Midbrain (tissue), 1 donor: ENCODE measurements at regions not wholly inside any gene's neighbourhood (a gene's known extent, or its start where the extent isn't known, plus 50 kb on each side); places are given as distances from the start of the nearest gene placed in this dataset.

Source experiments
- DNase-seq: peaks from one replicate; lab custom pipeline; 2025; lab: John Stamatoyannopoulos, UW

DNA sequence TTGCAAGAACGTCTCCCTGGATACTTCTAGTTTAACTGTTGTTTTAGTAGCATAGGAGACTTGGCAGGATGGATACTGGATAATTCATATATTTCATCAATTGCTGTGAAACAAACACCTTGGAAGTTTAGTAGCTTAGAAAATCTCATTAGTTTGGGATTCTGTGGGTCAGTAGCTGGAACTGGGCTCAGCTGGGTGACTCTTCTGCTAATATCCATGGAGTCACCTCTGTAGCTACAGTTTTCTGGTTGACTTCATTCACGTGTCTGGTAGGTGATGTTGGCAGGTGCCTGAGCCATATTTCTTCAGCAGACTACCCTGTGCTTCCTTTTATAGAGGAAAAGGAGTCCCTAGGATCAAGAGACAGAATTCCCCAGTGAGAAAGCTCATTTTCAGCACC is 208.9 kb upstream of the PFKP start:
- DNase-seq: no peak

DNA sequence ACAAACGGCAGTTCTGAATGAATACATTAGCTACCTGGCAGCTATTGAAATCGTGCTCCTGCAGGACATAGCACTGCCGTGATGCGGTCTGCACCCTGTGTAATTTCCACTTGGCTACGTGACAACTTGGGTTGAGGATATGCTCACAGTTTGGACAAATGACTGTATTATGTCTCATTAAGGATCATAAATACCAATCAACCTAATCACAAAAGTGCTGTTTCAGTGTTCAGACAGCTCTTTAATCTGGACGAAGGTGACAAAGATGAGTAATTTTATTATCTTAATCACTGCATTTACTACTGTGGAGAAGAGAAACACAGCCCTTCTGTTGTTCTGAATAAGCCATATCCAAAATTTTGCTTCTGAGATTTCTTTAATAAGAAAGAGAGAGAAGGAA is 210.8 kb upstream of the PFKP start:
- DNase-seq: no peak

- DNase-seq: no peak
These were observed 214.6 kb upstream of the PFKP start for GRCh38 chr10:2852574-2853323.

- no peak for DNase-seq
These were observed 215.8 kb upstream of the PFKP start for GRCh38 chr10:2851566-2851965.

DNA sequence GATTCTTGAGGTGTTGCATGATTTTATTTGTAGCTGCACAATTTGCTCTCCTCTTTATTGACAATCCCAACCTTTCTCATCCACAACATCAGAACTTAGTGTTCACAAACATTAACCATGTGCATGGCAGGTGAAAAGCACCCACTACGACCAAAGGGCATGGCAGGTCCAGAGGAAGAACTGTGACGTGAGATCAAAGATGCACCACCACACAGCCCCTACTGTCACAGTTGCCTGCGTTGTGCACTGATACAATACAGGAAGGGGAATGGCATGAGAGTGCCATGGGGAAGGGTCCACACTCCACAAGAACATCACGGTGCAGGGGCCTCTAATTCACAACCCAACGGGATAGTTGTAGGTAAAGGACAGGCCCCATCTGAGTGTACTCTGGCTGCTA is 217.1 kb upstream of the PFKP start:
- DNase-seq: no peak

DNA sequence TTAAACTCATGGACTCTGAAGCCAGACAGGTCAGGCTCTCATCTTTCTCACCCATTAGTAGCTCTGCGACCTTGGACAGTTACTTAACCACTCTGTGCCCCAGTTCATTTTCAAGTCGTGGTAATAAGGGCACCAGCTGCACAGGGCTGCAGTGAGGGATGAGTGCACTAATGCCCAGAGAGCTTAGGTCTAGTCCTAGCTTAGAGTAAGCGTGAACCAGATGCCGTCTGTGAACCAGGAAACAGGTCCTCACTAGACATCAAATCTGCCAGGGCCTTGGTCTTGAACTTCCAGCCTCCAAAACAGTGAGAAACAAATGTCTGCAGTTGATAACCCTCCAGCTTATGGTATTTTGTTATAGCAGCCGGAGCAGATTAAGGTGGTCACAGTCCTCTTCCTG is 222.4 kb upstream of the PFKP start:
- no peak for DNase-seq

DNA sequence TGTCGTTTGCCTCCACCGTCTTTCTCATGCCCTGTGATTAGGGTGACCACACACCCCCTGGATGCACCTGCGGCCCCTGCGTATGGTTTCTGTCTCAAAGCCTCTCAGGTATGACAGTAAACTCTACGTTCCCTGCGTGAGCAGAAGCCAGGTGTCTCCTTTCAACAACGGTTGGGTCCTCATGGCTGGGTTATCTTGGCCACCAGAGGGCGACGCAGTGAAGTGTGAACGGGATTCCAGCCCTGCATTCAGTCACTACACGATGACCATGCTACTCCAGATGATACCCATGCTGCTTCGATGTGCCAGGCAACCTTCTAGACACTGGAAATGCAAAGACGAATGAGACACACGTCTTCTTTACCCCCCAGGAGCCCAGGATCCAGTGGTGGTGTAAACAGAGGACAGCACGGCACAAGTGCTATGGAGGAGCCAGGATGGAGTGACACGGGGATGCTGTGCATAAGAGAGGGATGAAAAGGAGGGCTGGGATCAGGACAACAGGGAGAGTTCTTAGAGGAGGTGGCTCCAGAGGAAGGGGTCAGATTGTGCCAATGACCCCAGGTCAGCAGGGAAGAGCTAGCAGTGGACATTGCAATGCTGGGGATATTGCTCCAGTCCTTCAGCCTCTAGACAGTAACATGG is 228.1 kb upstream of the PFKP start:
- DNase-seq: no peak

GRCh38 chr10:2837674-2838073 is 229.7 kb upstream of the PFKP start:
- DNase-seq: no peak

- DNase-seq: no peak
These were observed 230.3 kb upstream of the PFKP start for GRCh38 chr10:2836921-2837662.

GRCh38 chr10:2834214-2834613 is 233.1 kb upstream of the PFKP start:
- no peak for DNase-seq

- no peak for DNase-seq
These were observed 235.8 kb upstream of the PFKP start for GRCh38 chr10:2831509-2831908.

DNA sequence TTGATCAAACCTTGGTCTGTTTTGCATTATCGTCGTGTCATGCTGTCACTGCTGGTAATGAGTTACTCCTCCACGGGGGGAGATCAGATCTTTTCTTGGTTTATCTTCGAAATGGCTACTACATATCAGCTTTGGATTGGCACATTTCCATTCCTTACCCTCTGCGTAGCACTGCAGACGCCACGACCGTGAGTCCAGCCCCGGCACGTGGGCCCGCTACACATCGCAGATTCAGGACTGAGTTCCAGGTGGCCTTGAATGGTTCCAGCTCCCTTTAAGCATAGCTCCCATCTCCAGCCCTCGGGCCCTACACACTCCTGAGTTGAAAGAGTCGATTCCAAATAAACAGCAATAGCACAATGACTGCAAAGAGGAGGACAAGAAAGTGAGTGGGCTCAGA is 238.6 kb upstream of the PFKP start:
- no peak for DNase-seq

- DNase-seq: no peak
These were observed 240.7 kb upstream of the PFKP start for GRCh38 chr10:2826675-2827074.

DNA sequence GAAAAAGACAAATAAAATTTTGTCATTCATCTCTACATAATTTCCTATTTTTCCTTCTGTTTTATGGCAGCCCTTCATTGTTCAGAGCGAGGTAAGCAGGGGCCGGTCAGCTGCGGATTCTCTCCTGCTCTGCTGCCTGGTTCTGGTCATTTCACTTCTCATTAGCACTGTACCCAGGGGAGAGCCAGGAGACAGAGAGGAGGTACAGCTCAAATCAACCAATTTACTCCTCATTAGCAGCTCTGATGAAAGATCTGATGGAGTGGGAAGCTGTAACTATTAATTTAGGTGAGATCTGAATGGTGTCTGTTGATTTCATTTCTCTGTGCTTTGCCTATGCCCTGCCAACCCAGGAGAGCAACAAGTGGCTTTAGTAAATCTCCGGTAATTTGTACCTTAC is 241.5 kb upstream of the PFKP start:
- no peak for DNase-seq

GRCh38 chr10:2817940-2818636 is 249.3 kb upstream of the PFKP start:
- DNase-seq: no peak

- no peak for DNase-seq
These were observed 253.7 kb upstream of the PFKP start for GRCh38 chr10:2813693-2814092.

DNA sequence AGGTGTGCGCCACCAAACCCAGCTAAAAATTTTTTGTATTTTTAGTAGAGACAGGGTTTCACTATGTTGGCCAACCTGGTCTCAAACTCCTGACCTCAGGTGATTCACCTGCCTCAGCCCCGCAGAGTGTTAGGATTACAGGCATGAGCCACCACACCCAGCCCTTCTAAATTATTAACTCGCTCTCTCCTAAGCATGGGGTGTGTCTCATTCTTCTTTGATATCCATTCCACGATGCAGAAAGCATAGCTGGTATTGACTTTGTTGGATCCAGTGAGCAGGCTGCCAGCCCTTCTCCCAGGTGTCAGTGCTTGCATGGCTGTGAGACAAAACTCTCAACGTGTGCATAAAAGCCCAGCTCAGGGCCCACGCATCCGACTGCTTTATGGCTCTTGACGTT is 254.1 kb upstream of the PFKP start:
- DNase-seq: no peak

GRCh38 chr10:2812631-2813030 is 254.7 kb upstream of the PFKP start:
- DNase-seq: no peak

- no peak for DNase-seq
These were observed 267.2 kb upstream of the PFKP start for GRCh38 chr10:2800178-2800577.

DNA sequence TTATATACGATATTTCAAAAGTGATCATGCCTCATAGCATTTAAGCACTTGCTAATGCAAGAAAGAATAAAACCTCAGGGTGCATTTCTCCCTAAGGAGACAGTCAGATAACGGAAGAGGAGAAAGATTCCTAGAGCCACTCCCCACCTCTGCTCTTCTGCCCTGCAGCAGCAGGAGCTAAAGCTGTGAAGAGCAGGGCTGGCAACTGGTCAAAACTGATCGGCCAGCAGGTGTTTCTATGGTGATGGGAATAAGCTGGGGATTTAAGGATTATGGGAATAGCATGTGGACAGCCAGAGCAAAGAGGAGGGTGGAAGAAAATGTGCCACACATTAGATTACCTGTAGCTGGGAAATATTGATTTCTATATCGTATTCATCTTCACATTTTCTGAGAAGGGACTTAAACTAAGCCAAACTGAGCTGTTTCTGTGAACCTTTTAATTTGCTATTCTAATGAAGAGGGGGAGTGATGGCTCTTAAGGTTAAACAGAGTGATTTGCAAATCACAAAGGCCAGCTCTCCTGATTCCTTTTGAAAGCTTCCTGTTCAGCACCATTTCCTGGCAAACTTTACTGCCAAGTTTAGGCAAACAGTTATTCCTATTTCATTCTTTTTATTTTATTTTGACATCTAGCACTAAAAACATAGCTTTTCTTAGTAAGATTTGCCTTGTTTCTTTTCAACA is 268.9 kb upstream of the PFKP start:
- DNase-seq: no peak

GRCh38 chr10:2791774-2792443 is 275.4 kb upstream of the PFKP start:
- no peak for DNase-seq
